Common myeloid progenitor, CD34-positive (primary cell): ENCODE measurements at regions not wholly inside any gene's neighbourhood (a gene's known extent, or its start where the extent isn't known, plus 50 kb on each side); places are given as distances from the start of the nearest gene placed in this dataset.

Source experiments
- CTCF ChIA-PET: fragments of 350-600 bp; sonication (Branson Sonifier 250); formaldehyde crosslinking; loops from one replicate; lab custom pipeline; 2021; ENCODE audit warnings: antibody characterized with exemption; lab: Charles Lee
- POLR2A ChIA-PET: fragments of 350-600 bp; sonication (Branson Sonifier 250); formaldehyde crosslinking; loops from one replicate; lab custom pipeline; 2021; ENCODE audit warnings: antibody characterized with exemption; lab: Charles Lee
- DNase-seq, 3 donors: peaks; one replicate each; pipeline versions ENCODE4 v3.0.0 to v3.0.0-alpha.2; 2013
- H3K27ac ChIP-seq, 2 experiments: 1 replicate in 1 of 2; 2 replicates in 1 of 2; pipeline ENCODE4 v1.7.0; 2013; ENCODE audit warnings: inconsistent platforms in 2 of 2, low read length in 2 of 2, mild to moderate bottlenecking in 2 of 2, low read depth in 1 of 2, moderate library complexity in 1 of 2; ENCODE audit not compliant: severe bottlenecking in 2 of 2, insufficient read depth in 1 of 2, poor library complexity in 1 of 2
- H3K27me3 ChIP-seq, 5 experiments: replicated peaks in 2 of 5; 1 replicate in 3 of 5; 2 replicates in 2 of 5; pipeline versions ENCODE4 v1.6.1 to v1.7.0; 2013; ENCODE audit warnings: low read length in 4 of 5, mild to moderate bottlenecking in 2 of 5, moderate library complexity in 2 of 5, inconsistent platforms in 1 of 5; ENCODE audit not compliant: insufficient read depth in 5 of 5, control insufficient read depth in 4 of 5
- H3K36me3 ChIP-seq, 4 experiments: 1 replicate in 2 of 4; 2 replicates in 2 of 4; pipeline versions ENCODE4 v1.6.1 to v1.7.0; 2013; ENCODE audit warnings: low read length in 3 of 4, control low read depth in 1 of 4, mild to moderate bottlenecking in 1 of 4; ENCODE audit not compliant: control insufficient read depth in 4 of 4, insufficient read depth in 4 of 4
- H3K4me1 ChIP-seq, 4 experiments: 1 replicate in 3 of 4; 2 replicates in 1 of 4; pipeline versions ENCODE4 v1.6.1 to v1.7.1; 2013; ENCODE audit warnings: low read length in 3 of 4, mild to moderate bottlenecking in 3 of 4, control low read depth in 1 of 4, inconsistent platforms in 1 of 4, moderate library complexity in 1 of 4; ENCODE audit not compliant: control insufficient read depth in 4 of 4, insufficient read depth in 4 of 4; ENCODE audit errors: control extremely low read depth in 1 of 4
- H3K4me3 ChIP-seq, 7 experiments: 1 replicate in 4 of 7; 2 replicates in 3 of 7; pipeline versions ENCODE4 v1.5.1 to v1.7.0; 2013; ENCODE audit warnings: mild to moderate bottlenecking in 7 of 7, low read length in 6 of 7, moderate library complexity in 6 of 7, inconsistent platforms in 2 of 7, low read depth in 2 of 7, control low read depth in 1 of 7; ENCODE audit not compliant: insufficient read depth in 4 of 7, control insufficient read depth in 1 of 7; ENCODE audit errors: extremely low read depth in 1 of 7
- H3K9me3 ChIP-seq, 5 experiments: 1 replicate in 4 of 5; 2 replicates in 1 of 5; pipeline versions ENCODE4 v1.6.1 to v1.7.1; 2013; ENCODE audit warnings: low read length in 4 of 5, mild to moderate bottlenecking in 2 of 5, inconsistent platforms in 1 of 5, low read depth in 1 of 5, moderate library complexity in 1 of 5; ENCODE audit not compliant: control insufficient read depth in 4 of 5, insufficient read depth in 2 of 5; ENCODE audit errors: control extremely low read depth in 1 of 5
- WGBS: methylation state at CpG from one replicate; pipeline ENCODE4 v1.1.5; 2013; ENCODE audit not compliant: insufficient coverage; 5-methylcytosine and 5-hydroxymethylcytosine counted together

DNA sequence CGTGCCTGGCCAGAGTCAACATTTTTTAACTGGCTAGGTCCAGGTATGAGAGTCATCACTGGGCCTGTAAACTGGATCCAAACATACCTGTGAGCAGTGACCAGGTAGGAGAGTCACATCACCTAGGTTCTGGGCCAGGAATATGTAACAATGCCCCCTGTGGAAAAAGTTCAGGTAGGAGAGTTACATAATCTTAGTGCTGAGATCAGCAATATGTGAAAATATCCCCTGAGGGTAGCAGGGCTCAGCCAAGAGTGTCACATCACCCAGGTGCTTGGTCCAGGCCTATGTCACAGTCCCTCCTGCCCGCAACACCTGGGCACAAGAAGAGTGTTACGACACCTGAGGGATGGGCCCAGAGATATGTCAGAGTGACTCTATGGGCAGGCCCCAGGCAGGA lies 2104.7 kb downstream of the TP53TG3F start:
- CTCF ChIA-PET: no interaction called here
- WGBS: 96% methylated on average over 2 of the region's 3 CpGs
- H3K9me3 ChIP-seq: peaks cover 0 to 15% (median 0%) of the 10 kb centered on the region in 5 experiments

DNA sequence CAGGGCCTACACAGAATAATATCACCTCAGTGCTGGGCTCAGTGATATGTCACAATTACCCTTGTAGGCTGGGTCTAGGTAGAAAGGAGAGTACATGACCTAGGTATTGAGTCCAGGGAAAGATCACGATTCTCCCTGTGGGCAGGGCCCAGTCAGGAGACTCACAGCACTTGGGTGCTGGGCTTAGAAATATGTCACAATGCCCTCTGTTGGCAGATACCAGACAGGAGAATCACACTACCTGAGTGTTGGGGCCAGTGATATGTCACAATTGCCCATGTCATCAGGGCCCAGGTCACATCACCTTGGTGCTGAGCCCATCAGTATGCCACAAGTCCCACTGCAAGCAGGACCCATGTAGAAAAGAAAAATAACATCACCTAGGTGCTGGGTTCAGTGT lies 2105.5 kb downstream of the TP53TG3F start:
- H3K4me1 ChIP-seq: no peaks in the 10 kb centered on the region
- ChIA-PET POLR2A (no interaction called here), CTCF (no interaction called here)
- no peaks in the 10 kb centered on the region for H3K27me3 ChIP-seq
- no peak overlapping the region for H3K27ac ChIP-seq
- peaks cover 0 to 12% (median 0%) of the 10 kb centered on the region in 5 experiments for H3K9me3 ChIP-seq
- 83% methylated on average over 1 of the region's 1 CpG for WGBS
- no peaks in the 10 kb centered on the region for H3K36me3 ChIP-seq
- H3K4me3 ChIP-seq: no peak overlapping the region
- DNase-seq: no peak

More for the DNA sequence above, 2104.7 kb downstream of the TP53TG3F start:
- Histone ChIP-seq H3K27ac (no peak overlapping the region), H3K36me3 (no peaks in the 10 kb centered on the region), H3K4me3 (no peak overlapping the region), H3K4me1 (no peaks in the 10 kb centered on the region), H3K27me3 (no peaks in the 10 kb centered on the region)
- POLR2A ChIA-PET: no interaction called here
- no peak for DNase-seq

DNA sequence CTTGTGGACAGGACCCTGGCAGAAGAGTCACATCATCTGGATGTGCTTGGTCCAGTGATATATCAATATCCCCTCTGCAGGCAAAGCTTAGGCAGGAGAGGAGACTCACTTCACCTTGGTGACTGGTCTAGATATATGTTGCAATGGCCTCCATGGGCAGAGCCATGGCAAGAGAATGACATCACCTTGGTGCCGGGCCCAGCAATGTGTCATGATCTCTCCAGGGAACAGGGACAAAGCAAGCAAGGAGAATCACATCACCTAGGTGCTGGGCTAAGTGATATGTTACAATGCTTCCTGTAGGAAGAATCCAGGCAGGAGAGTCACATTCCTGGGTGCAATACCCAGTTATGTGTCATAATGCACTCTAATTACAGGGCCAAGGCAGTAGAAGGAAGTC lies 2106.2 kb downstream of the TP53TG3F start:
- no peaks in the 10 kb centered on the region for H3K36me3 ChIP-seq
- ChIA-PET CTCF (no interaction called here), POLR2A (no interaction called here)
- H3K27ac ChIP-seq: no peak overlapping the region
- H3K4me3 ChIP-seq: no peak overlapping the region
- DNase-seq: no peak
- no peaks in the 10 kb centered on the region for H3K4me1 ChIP-seq
- whole genome bisulfite sequencing: 71% methylated on average over 1 of the region's 1 CpG
- H3K27me3 ChIP-seq: no peaks in the 10 kb centered on the region
- H3K9me3 ChIP-seq: peaks cover 0 to 12% (median 0%) of the 10 kb centered on the region in 5 experiments

- H3K27me3 ChIP-seq: no peaks in the 10 kb centered on the region
- no peaks in the 10 kb centered on the region for H3K36me3 ChIP-seq
- POLR2A ChIA-PET: no interaction called here
- peaks cover 0 to 13% (median 0%) of the 10 kb centered on the region in 5 experiments for H3K9me3 ChIP-seq
- H3K4me3 ChIP-seq: no peak overlapping the region
- H3K4me1 ChIP-seq: no peaks in the 10 kb centered on the region
- CTCF ChIA-PET: no interaction called here
- DNase-seq: no peak
- no peak overlapping the region for H3K27ac ChIP-seq
Measured at GRCh38 chr16:35569413-35569812, 2110.0 kb downstream of the TP53TG3F start.

- ChIA-PET CTCF (no interaction called here), POLR2A (no interaction called here)
- Histone ChIP-seq H3K27me3 (no peaks in the 10 kb centered on the region), H3K9me3 (peaks cover 0 to 19% (median 3%) of the 10 kb centered on the region in 5 experiments), H3K27ac (no peak overlapping the region), H3K36me3 (no peaks in the 10 kb centered on the region), H3K4me3 (no peak overlapping the region), H3K4me1 (no peaks in the 10 kb centered on the region)
- 33% methylated on average over 2 of the region's 2 CpGs for WGBS
- DNase-seq: no peak
Measured at GRCh38 chr16:35570946-35571345, 2111.5 kb downstream of the TP53TG3F start.

- no peak for DNase-seq
- ChIA-PET POLR2A (no interaction called here), CTCF (interaction anchor here (0.8 kb wide), 1 partner anchor 14 kb away, joined by 4 read pairs; no protein-coding TSS in a partner anchor)
- Histone ChIP-seq H3K9me3 (peaks cover 0 to 20% (median 5%) of the 10 kb centered on the region in 5 experiments), H3K27me3 (no peaks in the 10 kb centered on the region), H3K27ac (no peak overlapping the region), H3K4me3 (no peak overlapping the region), H3K36me3 (no peaks in the 10 kb centered on the region), H3K4me1 (no peaks in the 10 kb centered on the region)
- WGBS: 24% methylated on average over 3 of the region's 3 CpGs
Measured at GRCh38 chr16:35572186-35572585, 2112.8 kb downstream of the TP53TG3F start.

GRCh38 chr16:35573407-35573806 lies 2114.0 kb downstream of the TP53TG3F start:
- peaks cover 0 to 19% (median 5%) of the 10 kb centered on the region in 5 experiments for H3K9me3 ChIP-seq
- DNase-seq: no peak
- ChIA-PET POLR2A (no interaction called here), CTCF (no interaction called here)
- no peaks in the 10 kb centered on the region for H3K36me3 ChIP-seq
- H3K27ac ChIP-seq: no peak overlapping the region
- H3K4me1 ChIP-seq: no peaks in the 10 kb centered on the region
- no peak overlapping the region for H3K4me3 ChIP-seq
- WGBS: 67% methylated on average over 5 of the region's 12 CpGs
- no peaks in the 10 kb centered on the region for H3K27me3 ChIP-seq
